Colonic mucosa (tissue), 4 donors: ENCODE measurements at regions not wholly inside any gene's neighbourhood (a gene's known extent, or its start where the extent isn't known, plus 50 kb on each side); places are given as distances from the start of the nearest gene placed in this dataset.

ENCODE experiments used
- DNase-seq: peaks from one replicate; pipeline ENCODE4 v3.0.0-alpha.2; 2020
- H3K27ac ChIP-seq: fragments of 200-600 bp; one replicate; pipeline ENCODE4 v1.8.0; 2021
- H3K27me3 ChIP-seq: fragments of 200-600 bp; one replicate; pipeline ENCODE4 v1.8.0; 2021
- H3K36me3 ChIP-seq: fragments of 200-600 bp; one replicate; pipeline ENCODE4 v1.8.0; 2021
- H3K4me1 ChIP-seq: fragments of 200-600 bp; one replicate; pipeline ENCODE4 v1.8.0; 2021; ENCODE audit warnings: mild to moderate bottlenecking
- H3K4me3 ChIP-seq: fragments of 200-600 bp; one replicate; pipeline ENCODE4 v1.8.0; 2021
- H3K9ac ChIP-seq, 2 donors: one replicate each; pipeline ENCODE4 v1.7.0; 2013; ENCODE audit warnings: control low read depth in 2 of 2, low read depth in 2 of 2, low read length in 2 of 2
- H3K9me3 ChIP-seq: fragments of 200-600 bp; one replicate; pipeline ENCODE4 v1.8.0; 2021
- CTCF ChIP-seq: fragments of 200-600 bp; IDR thresholded peaks from one replicate; pipeline ENCODE4 v1.8.0; 2022; ENCODE audit warnings: antibody characterized with exemption, mild to moderate bottlenecking
- intact Hi-C: fragments of 100-400 bp; cut with DNase I; formaldehyde crosslinking; loops from one replicate; pipeline ENCODE4 v1.14.1; 2022
- donor health status: healthy.
- donor health status: DM: no; HTN: no; CAD: no.
- donor health status: DM: no; HTN: no; CAD: no.

- Histone ChIP-seq H3K27me3 (no peaks in the 10 kb centered on the region), H3K4me1 (no peaks in the 10 kb centered on the region), H3K9ac (no peak overlapping the region), H3K36me3 (no peaks in the 10 kb centered on the region), H3K9me3 (no peaks in the 10 kb centered on the region), H3K4me3 (no peak overlapping the region), H3K27ac (no peak overlapping the region)
- no peak for DNase-seq
- TF ChIP-seq CTCF, result no peak
- intact Hi-C loops, result no loop called here
Observed at GRCh38 chr1:87757676-87758075, 429.0 kb downstream of the LMO4 start.

- Histone ChIP-seq H3K27me3 (no peaks in the 10 kb centered on the region), H3K9ac (no peak overlapping the region), H3K4me3 (no peak overlapping the region), H3K9me3 (no peaks in the 10 kb centered on the region), H3K27ac (no peak overlapping the region), H3K36me3 (no peaks in the 10 kb centered on the region), H3K4me1 (no peaks in the 10 kb centered on the region)
- no peak for TF ChIP-seq CTCF
- DNase-seq, result no peak
- intact Hi-C loops, result no loop called here
Observed at GRCh38 chr1:87759421-87760087, 430.9 kb downstream of the LMO4 start.

- H3K9me3 ChIP-seq, result no peaks in the 10 kb centered on the region
Observed at GRCh38 chr1:87760155-87760554, 431.5 kb downstream of the LMO4 start.

GRCh38 chr1:87760654-87761053 lies 432.0 kb downstream of the LMO4 start:
- no peak overlapping the region for H3K27ac ChIP-seq

More at GRCh38 chr1:87760155-87760554, 431.5 kb downstream of the LMO4 start:
- DNase-seq, result no peak
- Histone ChIP-seq H3K27me3 (no peaks in the 10 kb centered on the region), H3K36me3 (no peaks in the 10 kb centered on the region), H3K4me3 (no peak overlapping the region), H3K4me1 (no peaks in the 10 kb centered on the region), H3K27ac (no peak overlapping the region), H3K9ac (no peak overlapping the region)
- intact Hi-C loops, result no loop called here
- TF ChIP-seq CTCF, result no peak

GRCh38 chr1:87763483-87763882 lies 434.8 kb downstream of the LMO4 start:
- intact Hi-C loops, result no loop called here
- no peak for DNase-seq

More at GRCh38 chr1:87760654-87761053, 432.0 kb downstream of the LMO4 start:
- intact Hi-C loops, result no loop called here
- no peaks in the 10 kb centered on the region for H3K9me3 ChIP-seq
- no peaks in the 10 kb centered on the region for H3K4me1 ChIP-seq
- no peaks in the 10 kb centered on the region for H3K36me3 ChIP-seq
- H3K9ac ChIP-seq, result no peak overlapping the region
- no peak for DNase-seq
- TF ChIP-seq CTCF, result no peak
- no peaks in the 10 kb centered on the region for H3K27me3 ChIP-seq
- H3K4me3 ChIP-seq, result no peak overlapping the region

More at GRCh38 chr1:87763483-87763882, 434.8 kb downstream of the LMO4 start:
- Histone ChIP-seq H3K27ac (no peak overlapping the region), H3K9ac (no peak overlapping the region), H3K4me3 (no peak overlapping the region), H3K4me1 (no peaks in the 10 kb centered on the region), H3K36me3 (no peaks in the 10 kb centered on the region), H3K27me3 (no peaks in the 10 kb centered on the region), H3K9me3 (no peaks in the 10 kb centered on the region)
- no peak for TF ChIP-seq CTCF
